Peyer's patch (tissue), 4 donors: ENCODE measurements at regions not wholly inside any gene's neighbourhood (a gene's known extent, or its start where the extent isn't known, plus 50 kb on each side); places are given as distances from the start of the nearest gene placed in this dataset.
"Not testable (repeated sequence)": the region's sequence is repeated elsewhere in the genome, so short reads cannot be mapped to it uniquely, and the experiment has no call there.

Source experiments
- DNase-seq, 3 donors: peaks; one replicate each; pipeline ENCODE4 v3.0.0-alpha.2; 2017 to 2019
- H3K27ac ChIP-seq, 4 donors: fragments of 200-600 bp; sonication (generic); one replicate each; pipeline ENCODE4 v1.5.1; 2016 to 2019
- H3K27me3 ChIP-seq, 2 donors: fragments of 200-600 bp; sonication (generic); one replicate each; pipeline ENCODE4 v1.5.1; 2019
- H3K36me3 ChIP-seq, 3 donors: fragments of 200-600 bp; sonication (generic); one replicate each; pipeline ENCODE4 v1.5.1; 2016 to 2019
- H3K4me1 ChIP-seq, 4 donors: fragments of 200-600 bp; sonication (generic); one replicate each; pipeline ENCODE4 v1.5.1; 2016 to 2019
- H3K4me3 ChIP-seq, 4 donors: fragments of 200-600 bp; sonication (generic); 1 replicate in 3 of 4; 2 replicates in 1 of 4; pipeline ENCODE4 v1.5.1; 2016 to 2019; ENCODE audit warnings: mild to moderate bottlenecking in 1 of 4
- H3K9me3 ChIP-seq, 4 donors: fragments of 200-600 bp; sonication (generic); one replicate each; pipeline ENCODE4 v1.5.1; 2016 to 2019; ENCODE audit warnings: mild to moderate bottlenecking in 1 of 4
- CTCF ChIP-seq, 6 experiments: fragments of 450-650 bp in 4 of 6; fragments of 200-600 bp in 2 of 6; sonication (generic) in 1 of 6; IDR thresholded peaks; one replicate each; pipeline ENCODE4 v1.5.1; 2017 to 2019; ENCODE audit warnings: antibody characterized with exemption in 6 of 6, mild to moderate bottlenecking in 3 of 6, moderate library complexity in 1 of 6
- POLR2A ChIP-seq, 2 donors: fragments of 450-650 bp; IDR thresholded peaks; one replicate each; pipeline ENCODE4 v1.5.1; 2017; ENCODE audit warnings: antibody characterized with exemption in 2 of 2, mild to moderate bottlenecking in 2 of 2, moderate library complexity in 2 of 2

DNA sequence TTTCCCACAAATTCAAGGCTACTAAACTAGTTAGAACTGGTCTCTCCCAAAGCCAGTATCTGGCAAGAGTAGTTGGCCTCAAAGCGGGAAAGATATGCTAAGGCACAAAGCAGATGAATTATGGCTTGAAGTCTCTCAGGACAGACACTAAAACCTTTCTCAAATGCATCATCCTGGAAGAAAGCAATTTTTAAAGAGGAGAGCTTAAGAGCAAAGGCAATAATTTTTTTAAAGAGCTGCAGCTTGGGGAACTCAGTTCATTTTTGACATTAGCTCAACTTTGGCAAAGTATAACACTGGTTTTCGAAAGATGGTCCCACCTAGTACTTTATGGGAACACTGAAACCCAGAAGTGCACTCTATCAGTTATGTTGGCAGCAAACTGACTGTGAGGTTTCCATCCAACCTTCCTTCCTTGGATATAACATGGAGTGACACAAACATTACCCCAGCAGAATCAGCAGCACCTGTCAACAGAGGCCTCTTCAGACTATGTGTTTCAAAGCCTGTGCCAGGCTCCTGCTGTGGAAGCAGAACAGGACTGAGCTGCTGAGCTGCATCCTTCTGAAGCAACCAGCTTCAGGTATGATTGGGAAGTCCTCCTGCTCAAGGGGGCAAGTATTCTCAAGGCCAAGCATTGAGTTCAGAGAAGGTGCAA lies 852.3 kb upstream of the HS3ST5 start:
- Histone ChIP-seq H3K9me3 (no peaks in the 10 kb centered on the region), H3K4me3 (no peak overlapping the region), H3K4me1 (no peaks in the 10 kb centered on the region), H3K27me3 (no peaks in the 10 kb centered on the region), H3K27ac (no peak overlapping the region), H3K36me3 (no peaks in the 10 kb centered on the region)
- TF ChIP-seq CTCF (IDR thresholded peaks at IDR 0.05): no peak
- no peak for DNase-seq

DNA sequence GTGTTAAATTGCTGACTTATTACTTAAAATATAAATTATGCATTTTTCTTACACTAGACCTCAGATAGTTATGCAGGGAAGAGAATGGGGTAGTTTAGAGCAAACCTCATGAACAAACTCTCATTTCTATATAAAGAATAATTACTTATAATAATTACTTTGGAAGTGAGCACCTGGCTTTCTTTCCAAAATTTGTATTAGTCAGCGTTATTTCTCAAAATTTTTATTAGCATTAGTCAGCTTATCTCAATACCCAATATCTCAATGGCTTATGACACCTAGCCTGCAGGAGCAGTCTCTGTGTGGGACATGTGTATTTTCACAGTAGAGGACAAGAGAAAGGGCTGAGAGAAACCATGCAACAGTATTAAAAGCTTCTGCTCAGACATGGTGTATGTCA lies 849.2 kb upstream of the HS3ST5 start:
- Histone ChIP-seq H3K9me3 (no peaks in the 10 kb centered on the region), H3K4me1 (no peaks in the 10 kb centered on the region), H3K27me3 (no peaks in the 10 kb centered on the region), H3K4me3 (no peak overlapping the region), H3K27ac (no peak overlapping the region), H3K36me3 (no peaks in the 10 kb centered on the region)
- DNase-seq: no peak
- TF ChIP-seq POLR2A (IDR thresholded peaks at IDR 0.05) (no peak), CTCF (IDR thresholded peaks at IDR 0.05) (no peak)

GRCh38 chr6:115190534-115190933 lies 847.7 kb upstream of the HS3ST5 start:
- Histone ChIP-seq H3K27ac (no peak overlapping the region), H3K27me3 (no peaks in the 10 kb centered on the region), H3K9me3 (no peaks in the 10 kb centered on the region), H3K4me3 (no peak overlapping the region), H3K36me3 (no peaks in the 10 kb centered on the region), H3K4me1 (no peaks in the 10 kb centered on the region)
- no peak for TF ChIP-seq CTCF (IDR thresholded peaks at IDR 0.05)
- no peak for TF ChIP-seq POLR2A (IDR thresholded peaks at IDR 0.05)
- DNase-seq: no peak

DNA sequence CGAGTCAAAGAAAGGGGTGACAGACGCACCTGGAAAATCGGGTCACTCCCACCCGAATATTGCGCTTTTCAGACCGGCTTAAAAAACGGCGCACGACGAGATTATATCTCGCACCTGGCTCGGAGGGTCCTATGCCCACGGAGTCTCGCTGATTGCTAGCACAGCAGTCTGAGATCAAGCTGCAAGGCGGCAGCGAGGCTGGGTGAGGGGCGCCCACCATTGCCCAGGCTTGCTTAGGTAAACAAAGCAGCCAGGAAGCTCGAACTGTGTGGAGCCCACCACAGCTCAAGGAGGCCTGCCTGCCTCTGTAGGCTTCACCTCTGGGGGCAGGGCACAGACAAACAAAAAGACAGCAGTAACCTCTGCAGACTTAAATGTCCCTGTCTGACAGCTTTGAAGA lies 832.6 kb upstream of the HS3ST5 start:
- not testable (repeated sequence) for H3K4me1 ChIP-seq, H3K9me3 ChIP-seq, DNase-seq, H3K4me3 ChIP-seq, H3K36me3 ChIP-seq, H3K27me3 ChIP-seq, H3K27ac ChIP-seq

GRCh38 chr6:115165912-115166311 lies 823.1 kb upstream of the HS3ST5 start:
- H3K9me3 ChIP-seq, H3K36me3 ChIP-seq, H3K27ac ChIP-seq, H3K4me1 ChIP-seq, DNase-seq, H3K27me3 ChIP-seq, H3K4me3 ChIP-seq: not testable (repeated sequence)

- peaks cover 0 to 4% (median 0%) of the 10 kb centered on the region in 4 donors for H3K9me3 ChIP-seq
- H3K27ac ChIP-seq: no peak overlapping the region
- no peaks in the 10 kb centered on the region for H3K36me3 ChIP-seq
- no peaks in the 10 kb centered on the region for H3K27me3 ChIP-seq
- no peak overlapping the region for H3K4me3 ChIP-seq
- no peaks in the 10 kb centered on the region for H3K4me1 ChIP-seq
- TF ChIP-seq CTCF (IDR thresholded peaks at IDR 0.05) (no peak), POLR2A (IDR thresholded peaks at IDR 0.05) (no peak)
- no peak for DNase-seq
Observed at GRCh38 chr6:115159733-115160132, 816.9 kb upstream of the HS3ST5 start.

GRCh38 chr6:115137910-115138309 lies 795.1 kb upstream of the HS3ST5 start:
- Histone ChIP-seq H3K27me3 (no peaks in the 10 kb centered on the region), H3K9me3 (no peaks in the 10 kb centered on the region), H3K36me3 (no peaks in the 10 kb centered on the region), H3K4me3 (no peak overlapping the region), H3K4me1 (no peaks in the 10 kb centered on the region), H3K27ac (no peak overlapping the region)
- TF ChIP-seq POLR2A (IDR thresholded peaks at IDR 0.05) (no peak), CTCF (IDR thresholded peaks at IDR 0.05) (no peak)
- no peak for DNase-seq
